Stimulated activated CD8-positive, alpha-beta memory T cell treated with anti-CD3 and anti-CD28 coated beads, Interleukin-7, amount 100 ng/mL, for 48 hours (primary cell): ENCODE measurements at regions not wholly inside any gene's neighbourhood (a gene's known extent, or its start where the extent isn't known, plus 50 kb on each side); places are given as distances from the start of the nearest gene placed in this dataset.
"Not testable (repeated sequence)": the region's sequence is repeated elsewhere in the genome, so short reads cannot be mapped to it uniquely, and the experiment has no call there.

ENCODE experiments used
- DNase-seq, 2 donors: peaks; one replicate each; pipeline ENCODE4 v3.0.0-alpha.2; 2020; ENCODE audit warnings: low read depth in 1 of 2; ENCODE audit errors: extremely low read depth in 1 of 2

- no peak for DNase-seq
Measured at GRCh38 chr22:27084130-27084529, 426.7 kb downstream of the MIAT start.

DNA sequence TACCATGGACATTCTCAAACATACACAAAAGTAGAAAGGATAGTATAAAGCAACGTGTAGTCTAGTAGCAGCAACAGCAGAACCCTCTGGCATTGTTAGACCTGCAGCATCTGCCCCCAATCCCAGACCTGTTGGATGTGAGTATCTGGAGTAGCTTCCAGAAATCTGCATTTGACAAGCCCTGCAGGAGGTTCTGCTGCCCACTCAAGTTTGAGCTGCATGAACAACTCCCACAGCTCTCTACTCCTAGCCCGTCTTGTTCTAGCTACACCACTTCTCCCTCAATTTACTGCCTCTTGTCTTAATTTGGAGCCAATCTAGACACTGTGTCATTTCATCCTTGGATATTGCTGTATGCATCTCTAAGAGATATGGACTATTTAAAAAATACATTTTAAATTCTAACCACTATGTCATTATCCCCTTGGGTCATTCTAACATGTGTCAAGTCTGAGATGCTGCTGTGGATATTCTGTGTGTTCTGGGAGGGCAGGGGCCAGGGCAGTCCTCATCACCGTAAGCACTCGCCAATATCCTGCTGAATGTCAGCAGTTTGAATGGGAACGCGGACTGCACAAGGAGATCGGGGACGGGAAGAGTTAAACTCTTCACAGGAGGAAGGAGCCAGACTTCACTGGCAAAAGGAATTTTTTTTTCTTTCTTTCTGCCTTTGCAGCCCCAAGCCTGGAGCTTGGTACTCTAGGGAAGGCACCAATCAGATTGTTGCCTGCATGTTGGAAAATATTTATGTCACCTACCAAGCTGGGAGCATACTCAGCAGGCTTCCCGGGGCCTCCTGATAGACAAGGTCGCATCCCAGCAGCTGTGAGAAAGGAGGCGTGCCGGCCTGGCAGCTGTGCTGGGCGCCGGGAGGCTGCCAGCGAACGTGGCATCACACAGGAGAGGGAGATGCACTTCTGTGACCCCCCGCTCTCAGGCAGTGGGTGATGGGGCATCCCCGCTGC is 429.0 kb downstream of the MIAT start:
- DNase-seq, result no peak

- no peak for DNase-seq
Measured at GRCh38 chr22:27087051-27087450, 429.7 kb downstream of the MIAT start.

GRCh38 chr22:27088026-27088425 is 430.6 kb downstream of the MIAT start:
- DNase-seq, result no peak

DNA sequence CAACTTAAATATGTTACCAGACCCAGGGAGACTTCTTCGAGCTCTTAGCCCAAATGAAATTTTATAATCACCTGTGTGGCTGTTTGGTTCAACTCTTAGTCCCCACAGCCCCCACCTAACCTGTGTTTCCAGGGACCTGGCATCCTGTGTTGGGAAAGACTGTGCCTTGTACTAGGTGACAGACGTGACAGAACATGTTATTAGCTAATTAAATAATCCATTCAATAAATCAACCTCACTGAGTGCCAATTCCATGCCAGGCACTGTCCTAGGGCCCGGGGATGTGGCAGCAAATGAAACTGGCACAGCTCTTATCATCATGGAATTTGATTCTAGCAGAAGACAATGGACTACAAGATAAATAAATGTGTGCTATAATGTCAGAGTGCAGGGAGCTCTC is 431.9 kb downstream of the MIAT start:
- no peak for DNase-seq

GRCh38 chr22:27090611-27091011 is 433.2 kb downstream of the MIAT start:
- no peak for DNase-seq

DNA sequence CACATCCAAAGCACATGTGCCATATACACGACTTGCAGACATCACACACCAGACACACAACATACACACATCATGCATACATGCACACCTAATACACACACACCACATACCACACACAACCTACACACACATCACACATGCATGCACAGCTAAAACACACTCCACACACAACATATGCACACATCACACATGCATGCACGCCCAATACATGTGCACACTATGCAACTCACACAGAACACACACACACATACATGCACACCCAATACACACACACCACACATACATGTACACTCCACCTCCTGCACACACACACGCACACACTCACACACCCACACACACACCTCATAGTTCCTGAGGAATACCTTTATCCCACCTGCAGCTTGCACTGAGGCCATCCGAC is 436.0 kb downstream of the MIAT start:
- DNase-seq, result no peak

DNA sequence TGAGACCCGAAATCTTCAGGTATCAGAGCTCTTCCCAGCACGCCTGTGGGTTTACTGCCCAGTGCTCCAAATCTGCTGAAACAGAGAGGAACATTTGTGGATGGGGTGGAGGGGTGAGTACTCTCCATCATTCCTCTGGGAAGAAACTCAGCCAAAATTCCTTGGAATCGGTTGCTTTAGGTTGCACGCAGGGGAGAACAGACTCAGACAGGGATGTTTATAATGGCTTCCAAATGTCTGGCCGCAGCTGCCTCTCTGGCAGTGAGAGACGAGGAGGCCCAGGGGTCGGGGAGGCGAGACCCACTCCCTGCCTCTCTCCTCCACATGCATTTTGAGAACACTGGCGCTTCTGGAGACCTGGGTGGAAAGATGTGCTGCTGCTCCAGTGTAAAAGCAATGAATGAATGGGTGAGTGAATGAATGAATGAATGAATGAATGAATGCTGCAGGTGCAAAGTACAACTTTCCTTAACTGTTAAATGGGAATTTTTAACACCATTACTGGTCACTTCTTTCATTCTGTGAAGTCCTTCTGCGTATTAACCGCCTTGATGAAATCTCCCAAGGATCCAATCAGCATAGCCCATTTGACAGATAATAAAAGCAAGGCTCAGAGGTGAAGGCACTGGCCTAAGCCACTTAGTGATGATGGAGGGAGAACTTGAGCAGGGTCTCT is 437.4 kb downstream of the MIAT start:
- no peak for DNase-seq

DNA sequence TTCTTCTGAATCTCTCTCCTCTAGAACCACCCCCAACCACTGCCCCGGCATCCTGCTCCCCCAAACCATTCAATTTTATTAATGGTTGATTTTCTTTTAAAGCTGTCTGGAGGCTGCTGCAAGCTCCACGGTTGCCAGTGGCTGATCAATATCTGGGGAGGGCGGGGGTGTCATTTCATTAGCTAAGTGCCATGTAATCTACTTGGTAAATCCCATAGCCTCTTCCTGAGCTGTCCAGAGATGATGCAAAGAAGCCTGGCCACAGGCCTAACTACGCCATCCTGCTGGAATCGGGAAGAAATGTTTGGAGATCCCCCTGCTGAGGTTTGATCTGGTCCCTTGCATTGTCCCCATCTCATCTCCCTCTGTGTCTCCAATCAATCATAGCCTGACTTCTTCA is 440.1 kb downstream of the MIAT start:
- DNase-seq, result no peak

GRCh38 chr22:27097933-27098332 is 440.5 kb downstream of the MIAT start:
- DNase-seq, result no peak

GRCh38 chr22:27099946-27100722 is 442.7 kb downstream of the MIAT start:
- DNase-seq, result no peak

- DNase-seq, result no peak
Measured at GRCh38 chr22:27100789-27101188, 443.4 kb downstream of the MIAT start.

DNA sequence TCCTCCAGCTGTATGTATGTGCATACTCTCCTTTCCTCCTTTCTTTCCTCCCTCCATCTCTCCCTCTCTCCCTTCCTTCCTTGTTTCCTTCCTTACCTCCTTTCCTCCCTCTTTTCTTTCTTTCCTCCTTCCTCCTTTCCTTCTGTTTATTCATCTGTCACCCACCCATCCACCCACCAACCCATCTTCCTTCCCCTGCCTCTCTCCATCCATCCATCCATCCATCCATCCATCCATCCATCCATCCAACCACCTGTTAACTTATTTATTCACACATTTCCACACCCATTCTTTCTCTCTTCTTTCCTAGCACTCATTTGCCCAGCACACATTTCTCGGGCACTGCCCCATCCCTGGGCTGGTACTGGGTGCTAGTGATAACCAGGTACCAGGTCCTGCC is 443.9 kb downstream of the MIAT start:
- no peak for DNase-seq

GRCh38 chr22:27104449-27104848 is 447.1 kb downstream of the MIAT start:
- DNase-seq, result no peak

- DNase-seq, result no peak
Measured at GRCh38 chr22:27105142-27106025, 448.0 kb downstream of the MIAT start.

- no peak for DNase-seq
Measured at GRCh38 chr22:27106985-27107384, 449.6 kb downstream of the MIAT start.

- DNase-seq, result no peak
Measured at GRCh38 chr22:27107386-27107785, 450.0 kb downstream of the MIAT start.

DNA sequence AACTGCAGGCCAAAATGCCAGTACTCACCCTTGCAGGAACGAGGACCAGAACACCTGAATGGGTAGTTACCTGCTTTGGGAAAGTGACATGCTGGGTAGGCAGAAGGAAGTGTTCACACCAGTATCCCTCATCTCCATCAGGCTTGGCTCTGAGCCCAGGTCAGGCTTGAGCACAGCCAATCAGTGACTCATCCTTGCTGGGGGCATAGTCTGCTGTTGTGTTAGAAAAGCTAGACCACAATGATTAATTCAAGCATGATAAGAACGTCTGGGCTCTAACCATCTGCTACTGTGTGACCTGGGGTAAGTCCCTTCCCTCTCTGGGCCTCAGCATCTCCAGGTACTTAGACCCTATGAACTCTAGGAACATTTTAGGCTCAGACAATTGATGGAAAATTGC is 450.4 kb downstream of the MIAT start:
- no peak for DNase-seq

DNA sequence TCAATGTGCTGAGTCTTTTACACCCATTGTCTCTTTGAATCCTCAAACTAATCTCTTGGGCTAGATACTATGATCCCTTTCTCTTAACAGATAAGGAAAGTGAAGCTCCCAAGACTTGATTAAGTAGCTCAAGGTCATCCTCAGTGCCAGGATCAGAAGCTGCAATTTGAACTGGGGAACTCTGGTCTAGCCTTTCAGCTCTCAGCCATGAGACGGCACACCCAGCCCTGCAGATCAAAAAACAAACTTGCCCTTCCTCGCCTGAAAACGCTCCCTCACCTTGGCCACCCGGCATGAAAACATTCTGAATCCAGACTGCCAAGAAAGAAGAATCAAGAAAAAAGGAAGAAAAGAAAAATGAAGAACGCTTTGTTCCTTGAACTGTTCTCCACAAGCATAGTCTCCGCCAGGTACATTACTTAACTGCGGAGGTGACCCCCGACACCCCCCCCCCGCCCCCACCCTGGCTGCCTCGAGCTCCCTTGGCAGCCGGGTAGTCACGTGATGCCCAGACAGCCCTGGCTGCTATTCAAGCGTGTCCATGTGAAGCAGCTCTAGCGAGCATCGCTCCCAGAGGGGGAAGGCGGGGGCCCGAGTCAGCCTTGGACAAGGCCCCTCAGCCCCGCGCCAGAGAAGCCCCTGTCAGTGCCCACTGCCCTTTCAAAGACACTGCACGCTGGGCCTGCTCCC is 451.2 kb downstream of the MIAT start:
- DNase-seq, result no peak

DNA sequence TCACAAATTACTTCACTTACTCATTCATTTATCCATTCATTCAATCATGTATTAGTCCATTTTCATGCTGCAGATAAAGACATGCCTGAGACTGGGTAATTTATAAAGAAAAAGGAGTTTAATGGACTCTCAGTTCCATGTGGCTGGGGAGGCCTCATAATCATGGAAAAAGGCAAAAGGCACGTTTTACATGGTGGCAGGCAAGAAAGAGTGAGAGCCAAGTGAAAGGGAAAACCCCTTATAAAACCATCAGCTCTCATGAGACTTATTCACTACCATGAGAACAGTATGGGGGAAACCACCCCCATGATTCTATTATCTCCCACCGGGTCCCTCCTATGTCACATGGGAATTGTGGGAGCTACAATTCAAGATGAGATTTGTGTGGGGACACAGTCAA is 452.0 kb downstream of the MIAT start:
- not testable (repeated sequence) for DNase-seq
